Dermis microvascular lymphatic vessel endothelial cell (primary cell): ENCODE measurements at regions not wholly inside any gene's neighbourhood (a gene's known extent, or its start where the extent isn't known, plus 50 kb on each side); places are given as distances from the start of the nearest gene placed in this dataset.

Experiments
- DNase-seq, 2 donors: peaks; one replicate each; pipeline versions ENCODE4 v3.0.0 to v3.0.0-alpha.2; 2010; ENCODE audit warnings: low read depth in 2 of 2

DNA sequence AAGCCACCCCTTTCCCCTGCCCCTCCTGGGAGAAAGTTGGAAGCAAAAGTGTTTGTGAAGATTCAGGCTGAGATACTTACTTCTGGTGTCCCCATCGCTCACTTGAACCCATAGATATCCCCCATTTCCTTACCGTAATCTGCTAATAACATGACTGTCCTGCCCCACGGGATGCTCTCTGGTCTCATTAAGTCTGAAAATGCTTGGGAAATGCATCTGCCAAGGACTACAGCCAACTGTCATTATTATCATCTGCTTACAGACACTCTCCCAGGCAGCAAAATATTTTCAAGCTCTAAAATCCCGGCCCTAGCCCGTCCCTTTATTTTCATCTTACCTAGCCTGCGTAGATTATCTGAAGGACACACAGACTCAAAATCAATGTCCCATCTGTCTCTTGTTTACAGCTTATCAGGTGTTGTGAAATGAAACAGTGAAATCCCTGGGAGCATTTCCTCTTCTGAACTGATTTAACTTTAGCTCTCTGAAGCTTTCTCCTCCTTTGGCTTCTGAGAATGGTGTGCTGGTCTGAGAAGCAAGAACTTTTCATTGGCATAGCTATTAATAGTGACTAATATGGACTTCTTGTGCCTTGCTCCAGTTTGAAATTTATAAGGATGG lies 126.9 kb upstream of the OSMR start:
- DNase-seq = no peak

GRCh38 chr5:38719403-38719802 lies 126.4 kb upstream of the OSMR start:
- DNase-seq = no peak

DNA sequence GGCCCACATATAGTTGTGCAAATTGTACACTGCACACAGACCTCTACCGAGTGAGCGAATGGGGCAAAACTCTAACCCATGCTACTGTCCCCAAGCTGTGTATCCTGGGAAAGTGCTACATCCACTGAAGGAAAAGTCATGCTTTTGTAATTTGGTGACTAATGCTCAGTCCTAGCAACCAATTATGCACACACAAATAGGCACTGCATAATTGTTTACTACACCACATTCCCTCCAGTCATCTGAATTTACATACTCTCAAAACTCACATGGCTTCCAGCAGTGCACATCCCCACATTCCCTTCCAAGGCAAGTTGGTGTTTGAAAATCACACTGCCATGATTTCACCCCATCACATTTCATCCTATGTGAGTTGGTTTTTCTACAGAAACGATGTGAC lies 125.9 kb upstream of the OSMR start:
- no peak for DNase-seq

DNA sequence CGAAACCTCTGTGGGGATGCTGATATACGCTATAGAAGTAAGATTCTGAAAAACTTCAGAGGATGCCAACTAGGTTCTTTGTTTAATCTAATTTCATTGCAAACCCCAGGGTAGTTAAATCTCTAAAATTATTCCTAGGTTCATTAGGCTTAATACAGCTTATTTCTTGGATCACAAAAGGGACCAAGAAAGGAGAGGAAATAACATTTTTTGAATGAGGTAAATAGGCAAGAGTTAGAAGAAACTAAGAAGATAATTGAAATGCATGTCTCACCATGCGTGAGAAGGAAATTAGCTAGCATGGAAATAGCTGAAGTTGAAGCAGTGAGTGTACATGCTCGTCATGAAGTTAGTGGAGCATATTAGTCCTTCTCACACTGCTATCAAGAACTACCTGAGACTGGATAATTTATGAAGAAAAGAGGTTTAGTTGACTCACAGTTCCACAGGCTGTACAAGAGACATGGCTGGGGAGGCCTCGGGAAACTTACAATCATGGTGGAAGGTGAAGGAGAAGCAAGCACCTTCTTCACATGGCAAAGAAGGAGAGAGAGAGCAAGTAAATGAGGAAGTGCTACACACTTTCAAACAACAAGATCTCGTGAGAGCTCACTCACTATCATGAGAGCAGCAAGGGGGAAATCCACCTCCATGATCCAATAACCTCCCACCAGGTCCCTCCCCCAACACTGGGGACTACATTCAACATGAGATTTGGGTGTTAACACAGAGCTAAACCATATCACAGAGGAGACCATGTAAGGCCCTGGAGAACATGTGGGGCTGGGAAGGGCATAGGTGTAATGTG lies 125.1 kb upstream of the OSMR start:
- no peak for DNase-seq

- DNase-seq = no peak
Observed at GRCh38 chr5:38722918-38723317, 122.9 kb upstream of the OSMR start.

DNA sequence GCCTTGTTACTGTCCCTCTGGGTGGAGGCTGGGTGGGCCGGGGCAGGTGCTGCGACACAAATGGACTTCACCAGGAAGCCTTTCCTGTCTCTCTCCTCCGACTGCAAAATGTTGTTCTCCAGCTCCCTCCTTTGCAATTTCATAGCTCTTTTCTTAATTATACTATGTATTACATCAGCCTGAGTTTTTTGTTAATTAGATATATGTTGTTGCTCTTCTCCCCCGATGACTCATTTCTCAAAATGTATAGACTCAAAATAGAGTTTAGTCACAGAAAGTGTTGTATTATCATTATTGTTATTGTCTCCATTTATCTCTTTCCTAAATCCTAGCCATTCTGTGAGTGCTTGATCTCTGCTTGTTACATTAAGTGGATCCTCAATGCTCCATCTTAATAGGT lies 122.4 kb upstream of the OSMR start:
- no peak for DNase-seq

DNA sequence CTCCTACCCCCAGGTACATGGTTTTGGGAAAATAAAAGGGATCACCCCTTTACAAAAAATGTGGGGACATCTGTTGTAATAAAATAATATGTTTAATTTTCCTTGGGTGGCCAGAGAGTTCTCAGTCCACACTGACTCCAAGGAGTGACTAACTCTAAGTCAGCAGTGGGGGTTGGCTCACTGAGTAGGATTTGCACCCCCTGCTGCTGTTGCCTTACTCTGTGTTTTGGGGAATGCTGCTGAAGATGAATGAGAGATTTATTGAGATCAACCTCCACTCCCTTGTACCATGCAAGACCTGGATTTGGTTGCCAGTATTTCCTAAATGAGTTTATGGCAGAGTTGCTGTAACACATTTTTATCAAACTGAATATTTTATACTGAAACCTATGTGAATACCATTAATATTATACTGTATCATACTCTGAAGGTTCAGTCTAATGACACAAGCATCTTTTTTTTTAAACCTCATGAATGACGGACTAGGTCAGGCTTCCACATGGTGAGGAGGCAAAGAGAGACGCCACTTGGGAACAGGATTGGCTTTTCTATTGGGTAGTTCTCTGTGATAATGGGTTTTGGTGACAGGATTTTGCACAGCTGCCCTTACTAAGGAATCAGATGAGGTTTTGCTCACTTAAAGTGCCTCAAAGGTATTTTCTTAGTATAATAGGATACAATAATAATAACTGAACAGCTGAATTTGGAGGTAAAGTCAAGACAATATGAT lies 121.3 kb upstream of the OSMR start:
- no peak for DNase-seq

GRCh38 chr5:38725371-38725865 lies 120.4 kb upstream of the OSMR start:
- DNase-seq = no peak

- DNase-seq = no peak
Observed at GRCh38 chr5:38726279-38726678, 119.5 kb upstream of the OSMR start.

DNA sequence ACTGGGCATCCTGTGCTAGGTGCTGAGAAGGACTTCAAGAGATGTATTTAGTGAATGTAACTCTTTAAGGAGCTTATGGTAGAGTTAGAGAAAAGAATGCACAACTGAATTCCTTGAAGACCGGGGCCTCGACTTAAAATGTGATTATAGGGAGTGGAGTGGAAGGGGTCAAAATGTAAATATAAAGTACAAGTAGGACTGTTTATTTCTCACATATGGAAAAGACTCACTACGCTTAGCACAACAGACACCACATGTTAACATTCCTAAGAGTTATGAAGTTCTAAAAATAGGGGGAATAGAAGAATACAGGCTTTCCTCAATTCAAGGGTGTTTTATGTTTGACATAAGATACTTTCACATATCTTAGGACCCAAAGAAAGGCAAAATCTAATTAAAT lies 117.8 kb upstream of the OSMR start:
- no peak for DNase-seq

DNA sequence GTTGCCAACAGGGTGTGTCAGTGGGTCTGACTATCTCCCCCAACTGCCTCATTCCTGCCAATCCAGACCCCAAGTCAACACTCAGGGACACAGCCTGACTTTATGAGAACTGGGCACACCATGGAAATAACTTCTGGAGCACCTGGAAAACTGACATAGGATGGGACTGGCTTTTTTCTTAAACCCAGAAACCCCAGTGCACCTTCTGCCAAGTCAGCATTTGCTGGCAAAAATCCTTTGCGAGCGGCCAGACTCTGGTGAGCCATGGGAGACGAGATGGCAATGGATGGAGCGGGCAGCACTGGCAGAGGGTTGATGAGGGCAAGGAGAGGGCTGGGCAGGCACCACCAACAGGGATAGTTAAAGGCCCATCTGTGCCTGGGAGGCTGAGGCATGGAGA lies 114.4 kb upstream of the OSMR start:
- no peak for DNase-seq

- DNase-seq = no peak
Observed at GRCh38 chr5:38734353-38734752, 111.5 kb upstream of the OSMR start.

DNA sequence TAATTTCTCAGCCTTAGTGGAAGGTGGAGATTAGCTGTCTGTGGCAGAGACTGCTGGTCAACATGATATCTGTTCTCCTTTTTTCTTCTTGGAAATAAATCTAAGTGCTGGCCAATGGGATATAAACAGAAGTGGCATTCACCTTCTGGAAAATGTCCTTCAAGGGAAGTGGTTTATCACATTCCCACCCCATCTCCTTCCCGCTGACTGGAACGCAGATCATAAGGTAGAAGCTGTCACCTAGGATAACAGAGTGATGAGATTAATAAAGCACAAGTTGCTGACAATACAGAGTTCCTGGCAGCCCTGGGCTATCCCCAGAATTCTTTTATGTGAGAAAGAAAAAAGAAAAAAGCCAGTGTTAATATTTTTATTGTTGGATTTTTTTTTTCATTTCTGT lies 109.7 kb upstream of the OSMR start:
- no peak for DNase-seq

GRCh38 chr5:38737976-38738375 lies 107.8 kb upstream of the OSMR start:
- no peak for DNase-seq

DNA sequence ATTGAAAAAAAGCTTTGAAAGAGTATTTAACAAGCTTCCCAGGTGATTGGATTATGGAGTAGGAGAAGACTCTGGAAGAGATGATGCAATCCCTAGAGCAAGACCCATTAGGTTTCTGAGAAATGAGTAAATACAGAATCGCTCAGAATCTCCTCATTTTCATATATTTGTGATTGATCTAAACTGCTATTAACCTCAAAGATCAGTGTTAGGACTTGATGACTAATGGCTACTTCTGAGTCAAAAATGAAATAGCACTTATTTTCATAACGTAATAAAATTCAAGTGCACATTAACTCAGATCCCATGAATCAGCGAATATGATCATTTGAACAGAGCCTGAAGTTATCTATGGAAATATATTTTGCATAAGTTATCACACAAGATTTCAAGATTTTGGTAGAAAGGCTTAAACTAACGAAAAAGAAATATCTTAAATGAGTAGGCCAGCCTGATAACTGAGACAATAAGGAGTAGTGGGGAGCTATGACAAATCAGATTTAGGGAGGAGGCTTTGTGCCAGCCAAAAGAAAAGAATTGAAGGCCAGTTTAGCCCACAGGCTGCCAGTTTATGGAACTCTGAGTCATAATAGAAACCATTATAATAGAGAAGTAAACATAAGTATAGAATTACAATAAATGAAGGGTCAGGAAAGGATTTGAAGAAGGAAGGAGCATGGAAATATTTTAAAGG lies 106.7 kb upstream of the OSMR start:
- DNase-seq = peak in 1 of 2 donors; percentile 3

DNA sequence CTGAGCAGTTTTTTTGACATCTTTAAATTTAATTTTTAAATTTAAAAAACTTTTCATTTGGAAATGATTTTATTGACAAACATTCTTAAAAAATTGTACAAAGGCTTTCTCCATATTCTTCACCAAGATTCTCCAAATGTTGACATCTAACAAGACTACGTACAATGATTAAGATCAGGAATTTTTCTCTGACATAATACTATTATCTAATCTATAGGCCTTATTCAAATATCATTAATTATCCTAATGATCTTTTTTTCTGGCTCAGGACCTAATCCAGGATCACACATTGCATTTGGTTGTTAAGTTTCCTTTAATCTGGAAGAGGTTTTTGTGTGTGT lies 106.1 kb upstream of the OSMR start:
- DNase-seq = no peak

DNA sequence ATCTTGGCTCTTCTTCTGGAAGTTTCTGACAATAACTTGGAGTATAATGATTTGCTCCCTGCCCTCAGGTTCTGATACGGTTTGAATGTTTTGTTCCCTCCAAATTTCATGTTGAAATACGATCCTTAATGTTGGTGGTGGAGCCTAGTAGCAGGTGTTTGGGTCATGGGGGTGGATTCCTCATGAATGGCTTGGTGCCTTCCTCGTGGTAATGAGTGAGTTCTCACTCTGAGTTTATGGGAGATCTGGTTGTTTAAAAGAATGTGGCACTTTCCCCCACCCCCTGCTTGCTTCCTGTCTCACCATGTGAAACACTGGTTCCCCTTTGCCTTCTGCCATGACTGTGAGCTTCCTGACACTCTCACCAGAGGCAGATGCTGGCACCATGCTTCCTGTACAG lies 103.0 kb upstream of the OSMR start:
- DNase-seq = no peak

- DNase-seq = no peak
Observed at GRCh38 chr5:38743562-38743961, 102.2 kb upstream of the OSMR start.

GRCh38 chr5:38745836-38746732 lies 99.7 kb upstream of the OSMR start:
- no peak for DNase-seq

- no peak for DNase-seq
Observed at GRCh38 chr5:38749861-38750260, 96.0 kb upstream of the OSMR start.

GRCh38 chr5:38751103-38751502 lies 94.7 kb upstream of the OSMR start:
- peak in 1 of 2 donors; percentile 4 for DNase-seq
